Small intestine (tissue), 7 donors: ENCODE measurements at regions not wholly inside any gene's neighbourhood (a gene's known extent, or its start where the extent isn't known, plus 50 kb on each side); places are given as distances from the start of the nearest gene placed in this dataset.

Experiments
- DNase-seq, 2 donors: peaks; one replicate each; pipeline versions ENCODE4 v3.0.0 to v3.0.0-alpha.2; 2013
- FAIRE-seq: peaks from 2 replicates; lab custom pipeline; 2012; peaks lifted over from hg19 to GRCh38; lab: Jason Lieb, UNC
- H3K27ac ChIP-seq, 3 donors: one replicate each; pipeline ENCODE4 v1.5.1; 2013; ENCODE audit warnings: low read length in 2 of 3, mild to moderate bottlenecking in 2 of 3, control low read depth in 1 of 3, inconsistent platforms in 1 of 3, low read depth in 1 of 3, moderate library complexity in 1 of 3
- H3K27me3 ChIP-seq, 3 donors: one replicate each; pipeline ENCODE4 v1.6.1; 2013; ENCODE audit warnings: low read length in 3 of 3, inconsistent platforms in 1 of 3; ENCODE audit not compliant: control insufficient read depth in 3 of 3, insufficient read depth in 3 of 3
- H3K36me3 ChIP-seq, 3 donors: one replicate each; pipeline ENCODE4 v1.6.1; 2013; ENCODE audit warnings: low read length in 3 of 3, inconsistent platforms in 1 of 3, low read depth in 1 of 3, mild to moderate bottlenecking in 1 of 3, moderate library complexity in 1 of 3; ENCODE audit not compliant: control insufficient read depth in 3 of 3, insufficient read depth in 2 of 3
- H3K4me1 ChIP-seq, 3 donors: one replicate each; pipeline ENCODE4 v1.6.1; 2013; ENCODE audit warnings: low read length in 2 of 3, inconsistent platforms in 1 of 3, low read depth in 1 of 3, mild to moderate bottlenecking in 1 of 3, moderate library complexity in 1 of 3; ENCODE audit not compliant: control insufficient read depth in 3 of 3, insufficient read depth in 2 of 3
- H3K4me3 ChIP-seq, 3 donors: one replicate each; pipeline ENCODE4 v1.5.1; 2013; ENCODE audit warnings: low read length in 3 of 3, control low read depth in 1 of 3, inconsistent platforms in 1 of 3, low read depth in 1 of 3, mild to moderate bottlenecking in 1 of 3, moderate library complexity in 1 of 3
- H3K9me3 ChIP-seq, 2 donors: one replicate each; pipeline ENCODE4 v1.6.1; 2013; ENCODE audit warnings: low read depth in 1 of 2, low read length in 1 of 2; ENCODE audit not compliant: control insufficient read depth in 2 of 2, insufficient read depth in 1 of 2
- WGBS, 3 donors: extraction: QIAGEN DNeasy Blood & Tissue Kit; methylation state at CpG; one replicate each; pipeline ENCODE4 v1.1.7; 2013; 5-methylcytosine and 5-hydroxymethylcytosine counted together
- donor health status: healthy with polysubstance abuse.
- donor health status: control.
- donor health status: control.
- donor health status: Bipolar disorder and iron deficiency.
- donor health status: healthy.

DNA sequence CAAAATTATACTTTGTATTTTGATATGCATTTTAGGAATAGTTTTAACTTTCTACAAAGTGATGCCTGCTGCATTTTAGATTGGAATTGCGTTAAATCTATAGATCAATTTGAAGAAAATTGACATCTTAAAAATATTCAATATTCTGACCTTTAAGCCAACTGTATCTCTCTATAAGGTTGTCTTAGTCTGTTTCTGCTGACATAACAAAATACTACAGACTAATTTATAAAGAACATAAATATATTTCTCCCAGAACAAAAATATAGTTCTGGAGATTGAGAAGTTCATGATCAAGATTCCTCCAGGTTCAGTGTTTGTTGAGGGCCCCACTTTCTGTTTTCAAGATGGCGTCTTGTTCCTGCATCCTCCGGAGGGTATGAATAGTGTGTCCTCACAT lies 73.6 kb upstream of the NEGR1 start:
- DNase-seq (no peak), FAIRE-seq (no peak)
- Histone ChIP-seq H3K4me1 (no peaks in the 10 kb centered on the region), H3K27me3 (no peaks in the 10 kb centered on the region), H3K36me3 (no peaks in the 10 kb centered on the region), H3K4me3 (no peak overlapping the region), H3K9me3 (no peaks in the 10 kb centered on the region), H3K27ac (no peak overlapping the region)
- WGBS, 3 donors = 85 to 92% (median 87%) methylated on average over 3 of the region's 3 CpGs

DNA sequence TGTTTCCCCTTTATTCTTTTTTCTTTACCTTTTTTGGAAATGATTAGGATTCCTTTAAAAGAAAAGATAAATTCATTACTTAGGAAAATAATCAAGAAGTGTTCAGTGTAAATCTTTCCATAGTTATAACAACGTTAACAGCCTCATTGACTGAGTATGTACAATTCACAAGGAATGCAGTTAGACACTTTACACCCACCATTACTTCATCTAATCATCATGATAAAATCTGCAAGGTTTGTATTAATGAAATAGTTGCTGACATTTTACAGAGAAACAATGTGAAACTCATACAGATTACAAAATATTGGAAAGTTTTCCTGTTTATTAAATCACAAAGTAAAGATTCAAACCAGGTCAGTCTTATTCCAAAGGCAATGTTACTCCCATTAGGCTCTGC lies 59.3 kb upstream of the NEGR1 start:
- H3K4me1 ChIP-seq = no peaks in the 10 kb centered on the region
- no peaks in the 10 kb centered on the region for H3K9me3 ChIP-seq
- H3K36me3 ChIP-seq = no peaks in the 10 kb centered on the region
- DNase-seq (no peak), FAIRE-seq (no peak)
- WGBS, 3 donors = 55 to 58% methylated on average over 1 of the region's 1 CpG; no CpG with 5 or more reads in 1 of the 3 donors
- H3K4me3 ChIP-seq = no peak overlapping the region
- no peak overlapping the region for H3K27ac ChIP-seq
- H3K27me3 ChIP-seq = no peaks in the 10 kb centered on the region

DNA sequence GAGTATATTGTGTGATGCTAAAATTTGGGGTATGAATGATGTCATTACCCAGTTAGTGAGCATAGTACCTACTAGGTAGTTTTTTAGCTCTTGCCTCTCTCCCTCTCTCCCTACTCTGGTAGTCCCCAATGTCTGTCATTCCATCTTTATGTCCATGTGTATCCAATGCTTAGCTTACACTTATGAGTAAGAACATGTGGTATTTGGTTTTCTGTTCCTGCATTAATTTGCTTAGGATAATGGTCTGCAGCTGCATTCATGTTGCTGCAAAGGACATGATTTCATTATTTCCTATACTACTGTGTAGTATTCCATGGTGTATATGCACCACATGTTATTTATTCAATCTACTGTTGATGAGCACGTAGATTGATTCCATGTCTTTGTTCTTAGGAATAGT lies 54.4 kb upstream of the NEGR1 start:
- Histone ChIP-seq H3K9me3 (no peaks in the 10 kb centered on the region), H3K36me3 (no peaks in the 10 kb centered on the region), H3K27ac (no peak overlapping the region), H3K4me3 (no peak overlapping the region), H3K27me3 (no peaks in the 10 kb centered on the region), H3K4me1 (no peaks in the 10 kb centered on the region)
- WGBS, 3 donors = 78 to 82% methylated on average over 1 of the region's 1 CpG; no CpG with 5 or more reads in 1 of the 3 donors
- DNase-seq (no peak), FAIRE-seq (no peak)
